HepG2 (cell line): ENCODE measurements at regions not wholly inside any gene's neighbourhood (a gene's known extent, or its start where the extent isn't known, plus 50 kb on each side); places are given as distances from the start of the nearest gene placed in this dataset.

ENCODE experiments used
- AGO2 ChIP-seq: fragments of 200-400 bp; formaldehyde crosslinking; optimal IDR thresholded peaks from 2 replicates; pipeline ENCODE3; 2017; ENCODE audit warnings: mild to moderate bottlenecking, low read depth, low read length, moderate library complexity
- FLYWCH1 ChIP-seq: sonication (generic); formaldehyde crosslinking; IDR thresholded peaks from 2 replicates; pipeline ENCODE4 v1.8.1; 2023; ENCODE audit warnings: mild to moderate bottlenecking, missing genetic modification reagents
- POGZ ChIP-seq: sonication (generic); formaldehyde crosslinking; IDR thresholded peaks from 2 replicates; pipeline ENCODE4 v1.4.0; 2020; ENCODE audit warnings: mild to moderate bottlenecking, missing genetic modification reagents
- REL ChIP-seq: sonication (generic); formaldehyde crosslinking; conservative IDR thresholded peaks from 2 replicates; pipeline ENCODE4 v1.8.0; 2022; ENCODE audit warnings: mild to moderate bottlenecking, missing genetic modification reagents, moderate library complexity
- SOX6 ChIP-seq, 2 experiments: fragments of 450-650 bp in 1 of 2; sonication (generic) in 1 of 2; formaldehyde crosslinking in 1 of 2; IDR thresholded peaks; 2 replicates each; pipeline versions ENCODE4 v1.4.0 to v1.6.1; 2017 to 2020; ENCODE audit warnings: antibody characterized with exemption in 1 of 2, mild to moderate bottlenecking in 1 of 2, missing genetic modification reagents in 1 of 2
- SPEN ChIP-seq: sonication (generic); formaldehyde crosslinking; IDR thresholded peaks from 2 replicates; pipeline ENCODE4 v1.5.1; 2020; ENCODE audit warnings: low read depth, mild to moderate bottlenecking, missing genetic modification reagents
- SRY ChIP-seq: sonication (generic); formaldehyde crosslinking; IDR thresholded peaks from 2 replicates; pipeline ENCODE4 v1.8.0; 2022; ENCODE audit warnings: mild to moderate bottlenecking, missing genetic modification reagents
- STAG1 ChIP-seq: sonication (generic); formaldehyde crosslinking; IDR thresholded peaks from 2 replicates; pipeline ENCODE4 v1.4.0; 2020; ENCODE audit warnings: missing genetic modification reagents
- TCF12 ChIP-seq, 2 experiments: fragments of 450-650 bp in 1 of 2; sonication (generic) in 1 of 2; formaldehyde crosslinking in 1 of 2; IDR thresholded peaks; 2 replicates each; pipeline versions ENCODE4 v1.6.1 to v1.8.0; 2017 to 2022; ENCODE audit warnings: antibody characterized with exemption in 1 of 2, mild to moderate bottlenecking in 1 of 2, missing genetic modification reagents in 1 of 2, moderate library complexity in 1 of 2
- XRCC5 ChIP-seq: fragments of 200-400 bp; formaldehyde crosslinking; optimal IDR thresholded peaks from 2 replicates; pipeline ENCODE3; 2017; ENCODE audit warnings: mild to moderate bottlenecking, low read length
- ZFAT ChIP-seq: sonication (generic); formaldehyde crosslinking; conservative IDR thresholded peaks from 2 replicates; pipeline ENCODE4 v1.8.1; 2023; ENCODE audit warnings: missing genetic modification reagents, inconsistent platforms
- ZNF235 ChIP-seq: sonication (generic); formaldehyde crosslinking; IDR thresholded peaks from 2 replicates; pipeline ENCODE4 v1.8.1; 2023; ENCODE audit warnings: mild to moderate bottlenecking, missing genetic modification reagents, borderline replicate concordance
- ZNF256 ChIP-seq: sonication (generic); formaldehyde crosslinking; conservative IDR thresholded peaks from 2 replicates; pipeline ENCODE4 v1.4.0; 2020; ENCODE audit warnings: missing genetic modification reagents
- ZNF33B ChIP-seq: sonication (generic); formaldehyde crosslinking; IDR thresholded peaks from 2 replicates; pipeline ENCODE4 v1.5.1; 2020; ENCODE audit warnings: mild to moderate bottlenecking, missing genetic modification reagents
- ZNF382 ChIP-seq: sonication (generic); formaldehyde crosslinking; IDR thresholded peaks from 2 replicates; pipeline ENCODE4 v1.5.0; 2020; ENCODE audit warnings: missing genetic modification reagents, mild to moderate bottlenecking, borderline replicate concordance
- ZNF432 ChIP-seq: sonication (generic); formaldehyde crosslinking; IDR thresholded peaks from 2 replicates; pipeline ENCODE4 v1.5.0; 2020; ENCODE audit warnings: missing genetic modification reagents, mild to moderate bottlenecking, borderline replicate concordance
- ZNF552 ChIP-seq: sonication (generic); formaldehyde crosslinking; IDR thresholded peaks from 2 replicates; pipeline ENCODE4 v1.9.0; 2022; ENCODE audit warnings: missing genetic modification reagents, mild to moderate bottlenecking, borderline replicate concordance
- ZNF607 ChIP-seq: sonication (generic); formaldehyde crosslinking; IDR thresholded peaks from 2 replicates; pipeline ENCODE4 v1.5.1; 2020; ENCODE audit warnings: missing genetic modification reagents, mild to moderate bottlenecking, borderline replicate concordance
- ZSCAN31 ChIP-seq: sonication (generic); formaldehyde crosslinking; IDR thresholded peaks from 2 replicates; pipeline ENCODE4 v1.5.0; 2020; ENCODE audit warnings: low read depth, mild to moderate bottlenecking, missing genetic modification reagents
- TF ChIP-seq, protein P1 (sequence below): sonication (generic); formaldehyde crosslinking; IDR thresholded peaks from 2 replicates; pipeline ENCODE4 v1.4.0; 2020; ENCODE audit warnings: missing genetic modification reagents
- TF ChIP-seq, protein P2 (sequence below): fragments of 450-650 bp; IDR thresholded peaks from 2 replicates; pipeline ENCODE4 v1.6.1; 2016
- TF ChIP-seq, protein P3 (sequence below): sonication (generic); formaldehyde crosslinking; IDR thresholded peaks from 2 replicates; pipeline ENCODE4 v1.9.0; 2021; ENCODE audit warnings: missing genetic modification reagents, borderline replicate concordance
- TF ChIP-seq, protein P4 (sequence below): sonication (generic); formaldehyde crosslinking; IDR thresholded peaks from 2 replicates; pipeline ENCODE4 v1.4.0; 2020; ENCODE audit warnings: missing genetic modification reagents, mild to moderate bottlenecking, borderline replicate concordance

GRCh38 chr15:53034767-53035245, 244.7 kb upstream of the ONECUT1 start (continued):
- no peak for TF ChIP-seq ZNF607 (CRISPR knock-in tag)
- TF ChIP-seq AGO2 = no peak
- TF ChIP-seq XRCC5 = no peak
- TF ChIP-seq SOX6 (IDR thresholded peaks at IDR 0.05) = no peak
- TF ChIP-seq SOX6 (CRISPR knock-in tag; IDR thresholded peaks at IDR 0.05) = peak; percentile 95
- 0 out of 2 replicates have a peak, but pooled peaks have one; percentile 51 for TF ChIP-seq ZSCAN31 (CRISPR knock-in tag)
- TF ChIP-seq, protein P1, sequence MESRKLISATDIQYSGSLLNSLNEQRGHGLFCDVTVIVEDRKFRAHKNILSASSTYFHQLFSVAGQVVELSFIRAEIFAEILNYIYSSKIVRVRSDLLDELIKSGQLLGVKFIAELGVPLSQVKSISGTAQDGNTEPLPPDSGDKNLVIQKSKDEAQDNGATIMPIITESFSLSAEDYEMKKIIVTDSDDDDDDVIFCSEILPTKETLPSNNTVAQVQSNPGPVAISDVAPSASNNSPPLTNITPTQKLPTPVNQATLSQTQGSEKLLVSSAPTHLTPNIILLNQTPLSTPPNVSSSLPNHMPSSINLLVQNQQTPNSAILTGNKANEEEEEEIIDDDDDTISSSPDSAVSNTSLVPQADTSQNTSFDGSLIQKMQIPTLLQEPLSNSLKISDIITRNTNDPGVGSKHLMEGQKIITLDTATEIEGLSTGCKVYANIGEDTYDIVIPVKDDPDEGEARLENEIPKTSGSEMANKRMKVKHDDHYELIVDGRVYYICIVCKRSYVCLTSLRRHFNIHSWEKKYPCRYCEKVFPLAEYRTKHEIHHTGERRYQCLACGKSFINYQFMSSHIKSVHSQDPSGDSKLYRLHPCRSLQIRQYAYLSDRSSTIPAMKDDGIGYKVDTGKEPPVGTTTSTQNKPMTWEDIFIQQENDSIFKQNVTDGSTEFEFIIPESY (CRISPR knock-in tag) = no peak
- TF ChIP-seq, protein P2, sequence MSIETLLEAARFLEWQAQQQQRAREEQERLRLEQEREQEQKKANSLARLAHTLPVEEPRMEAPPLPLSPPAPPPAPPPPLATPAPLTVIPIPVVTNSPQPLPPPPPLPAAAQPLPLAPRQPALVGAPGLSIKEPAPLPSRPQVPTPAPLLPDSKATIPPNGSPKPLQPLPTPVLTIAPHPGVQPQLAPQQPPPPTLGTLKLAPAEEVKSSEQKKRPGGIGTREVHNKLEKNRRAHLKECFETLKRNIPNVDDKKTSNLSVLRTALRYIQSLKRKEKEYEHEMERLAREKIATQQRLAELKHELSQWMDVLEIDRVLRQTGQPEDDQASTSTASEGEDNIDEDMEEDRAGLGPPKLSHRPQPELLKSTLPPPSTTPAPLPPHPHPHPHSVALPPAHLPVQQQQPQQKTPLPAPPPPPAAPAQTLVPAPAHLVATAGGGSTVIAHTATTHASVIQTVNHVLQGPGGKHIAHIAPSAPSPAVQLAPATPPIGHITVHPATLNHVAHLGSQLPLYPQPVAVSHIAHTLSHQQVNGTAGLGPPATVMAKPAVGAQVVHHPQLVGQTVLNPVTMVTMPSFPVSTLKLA = no peak
- TF ChIP-seq SRY (CRISPR knock-in tag) = no peak
- TF ChIP-seq ZNF552 (CRISPR knock-in tag) = no peak
- no peak for TF ChIP-seq ZNF382
- TF ChIP-seq REL = no peak
- peak; percentile 93 for TF ChIP-seq POGZ (CRISPR knock-in tag)
- TF ChIP-seq SPEN (CRISPR knock-in tag) = 0 out of 2 replicates have a peak, but pooled peaks have one; percentile 28
- no peak for TF ChIP-seq ZNF256 (CRISPR knock-in tag)
- no peak for TF ChIP-seq ZNF235 (CRISPR knock-in tag)
- peak; percentile 42; the same call in 1 of the 2 replicates for TF ChIP-seq STAG1 (CRISPR knock-in tag)
- TF ChIP-seq FLYWCH1 = no peak
- TF ChIP-seq TCF12 (IDR thresholded peaks at IDR 0.05) = no peak
- no peak for TF ChIP-seq TCF12 (CRISPR knock-in tag; IDR thresholded peaks at IDR 0.05)
- TF ChIP-seq ZNF432 = no peak
- TF ChIP-seq, protein P3, sequence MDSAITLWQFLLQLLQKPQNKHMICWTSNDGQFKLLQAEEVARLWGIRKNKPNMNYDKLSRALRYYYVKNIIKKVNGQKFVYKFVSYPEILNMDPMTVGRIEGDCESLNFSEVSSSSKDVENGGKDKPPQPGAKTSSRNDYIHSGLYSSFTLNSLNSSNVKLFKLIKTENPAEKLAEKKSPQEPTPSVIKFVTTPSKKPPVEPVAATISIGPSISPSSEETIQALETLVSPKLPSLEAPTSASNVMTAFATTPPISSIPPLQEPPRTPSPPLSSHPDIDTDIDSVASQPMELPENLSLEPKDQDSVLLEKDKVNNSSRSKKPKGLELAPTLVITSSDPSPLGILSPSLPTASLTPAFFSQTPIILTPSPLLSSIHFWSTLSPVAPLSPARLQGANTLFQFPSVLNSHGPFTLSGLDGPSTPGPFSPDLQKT (CRISPR knock-in tag) = no peak
- TF ChIP-seq ZFAT (CRISPR knock-in tag) = no peak
- TF ChIP-seq ZNF33B (CRISPR knock-in tag) = 0 out of 2 replicates have a peak, but pooled peaks have one; percentile 56
- TF ChIP-seq, protein P4, sequence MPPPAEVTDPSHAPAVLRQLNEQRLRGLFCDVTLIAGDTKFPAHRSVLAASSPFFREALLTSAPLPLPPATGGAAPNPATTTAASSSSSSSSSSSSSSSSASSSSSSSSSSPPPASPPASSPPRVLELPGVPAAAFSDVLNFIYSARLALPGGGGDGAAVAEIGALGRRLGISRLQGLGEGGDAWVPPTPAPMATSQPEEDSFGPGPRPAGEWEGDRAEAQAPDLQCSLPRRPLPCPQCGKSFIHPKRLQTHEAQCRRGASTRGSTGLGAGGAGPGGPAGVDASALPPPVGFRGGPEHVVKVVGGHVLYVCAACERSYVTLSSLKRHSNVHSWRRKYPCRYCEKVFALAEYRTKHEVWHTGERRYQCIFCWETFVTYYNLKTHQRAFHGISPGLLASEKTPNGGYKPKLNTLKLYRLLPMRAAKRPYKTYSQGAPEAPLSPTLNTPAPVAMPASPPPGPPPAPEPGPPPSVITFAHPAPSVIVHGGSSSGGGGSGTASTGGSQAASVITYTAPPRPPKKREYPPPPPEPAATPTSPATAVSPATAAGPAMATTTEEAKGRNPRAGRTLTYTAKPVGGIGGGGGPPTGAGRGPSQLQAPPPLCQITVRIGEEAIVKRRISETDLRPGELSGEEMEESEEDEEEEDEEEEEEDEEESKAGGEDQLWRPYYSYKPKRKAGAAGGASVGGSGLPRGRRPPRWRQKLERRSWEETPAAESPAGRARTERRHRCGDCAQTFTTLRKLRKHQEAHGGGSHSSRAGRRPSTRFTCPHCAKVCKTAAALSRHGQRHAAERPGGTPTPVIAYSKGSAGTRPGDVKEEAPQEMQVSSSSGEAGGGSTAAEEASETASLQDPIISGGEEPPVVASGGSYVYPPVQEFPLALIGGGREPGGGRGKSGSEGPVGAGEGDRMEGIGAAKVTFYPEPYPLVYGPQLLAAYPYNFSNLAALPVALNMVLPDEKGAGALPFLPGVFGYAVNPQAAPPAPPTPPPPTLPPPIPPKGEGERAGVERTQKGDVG (CRISPR knock-in tag) = no peak
